ENCODE measurements at regions not wholly inside any gene's neighbourhood (a gene's known extent, or its start where the extent isn't known, plus 50 kb on each side); places are given as distances from the start of the nearest gene placed in this dataset.

DNA sequence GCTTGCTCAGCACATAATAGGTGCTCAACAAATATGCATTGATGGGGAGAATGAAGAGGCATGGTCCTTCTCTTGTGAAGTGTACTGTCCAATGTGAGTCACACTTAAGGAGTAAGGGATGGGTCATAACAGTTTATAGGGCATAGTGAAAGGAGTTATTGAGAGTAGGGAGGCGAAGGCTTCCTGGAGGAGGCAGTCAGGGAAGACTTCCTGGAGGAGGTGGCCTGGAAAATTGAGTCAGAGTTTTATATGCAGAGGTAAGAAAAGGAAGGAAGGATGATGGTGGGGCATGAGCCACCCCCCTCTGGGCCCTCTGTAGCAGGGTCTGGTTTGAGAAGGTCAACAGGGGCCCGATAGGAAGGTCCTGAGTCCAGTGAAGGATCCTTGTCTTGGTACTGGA lies 57.0 kb upstream of the ZNF536 start:
- POLR2A ChIA-PET = no interaction called here
- DNase-seq (ENCODE audit: extremely low spot score) = no peak
- CTCF ChIA-PET = interaction anchor here (2.6 kb wide), 1 partner anchor 10 kb away, joined by 6 read pairs; no protein-coding TSS in a partner anchor
- TF ChIP-seq, protein P1, sequence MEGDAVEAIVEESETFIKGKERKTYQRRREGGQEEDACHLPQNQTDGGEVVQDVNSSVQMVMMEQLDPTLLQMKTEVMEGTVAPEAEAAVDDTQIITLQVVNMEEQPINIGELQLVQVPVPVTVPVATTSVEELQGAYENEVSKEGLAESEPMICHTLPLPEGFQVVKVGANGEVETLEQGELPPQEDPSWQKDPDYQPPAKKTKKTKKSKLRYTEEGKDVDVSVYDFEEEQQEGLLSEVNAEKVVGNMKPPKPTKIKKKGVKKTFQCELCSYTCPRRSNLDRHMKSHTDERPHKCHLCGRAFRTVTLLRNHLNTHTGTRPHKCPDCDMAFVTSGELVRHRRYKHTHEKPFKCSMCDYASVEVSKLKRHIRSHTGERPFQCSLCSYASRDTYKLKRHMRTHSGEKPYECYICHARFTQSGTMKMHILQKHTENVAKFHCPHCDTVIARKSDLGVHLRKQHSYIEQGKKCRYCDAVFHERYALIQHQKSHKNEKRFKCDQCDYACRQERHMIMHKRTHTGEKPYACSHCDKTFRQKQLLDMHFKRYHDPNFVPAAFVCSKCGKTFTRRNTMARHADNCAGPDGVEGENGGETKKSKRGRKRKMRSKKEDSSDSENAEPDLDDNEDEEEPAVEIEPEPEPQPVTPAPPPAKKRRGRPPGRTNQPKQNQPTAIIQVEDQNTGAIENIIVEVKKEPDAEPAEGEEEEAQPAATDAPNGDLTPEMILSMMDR (IDR thresholded peaks at IDR 0.05; ENCODE audit: control extremely low read depth, extremely low read depth, low read depth, missing control alignments) = no peak

DNA sequence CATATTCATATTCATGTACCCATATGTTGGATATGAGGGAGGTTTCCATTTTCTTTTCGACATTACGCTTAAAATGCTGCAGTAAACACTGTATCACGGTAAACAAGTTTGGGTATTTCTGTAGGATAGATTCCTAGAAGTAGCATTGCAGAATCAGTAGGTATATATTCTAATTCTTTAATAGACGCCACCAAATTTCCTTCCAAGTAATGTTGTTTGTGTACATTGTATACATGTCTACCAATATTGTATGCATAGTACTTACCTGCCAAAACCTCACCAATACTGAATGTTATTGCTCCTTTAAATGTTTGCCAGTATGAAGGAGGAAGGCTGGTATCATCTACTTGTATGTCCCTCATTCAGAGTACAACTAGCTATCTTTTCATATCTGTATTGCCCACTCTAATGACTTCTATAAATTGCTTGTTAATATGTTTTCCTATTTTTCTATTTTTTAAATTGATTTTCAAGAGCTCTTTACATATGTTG lies 56.1 kb upstream of the ZNF536 start:
- DNase-seq (ENCODE audit: extremely low spot score) = no peak
- CTCF ChIA-PET = interaction anchor here (1.4 kb wide), 1 partner anchor 556 kb away, joined by 3 read pairs; no protein-coding TSS in a partner anchor
- TF ChIP-seq, protein P1 (IDR thresholded peaks at IDR 0.05; ENCODE audit: control extremely low read depth, extremely low read depth, low read depth, missing control alignments) = no peak
- POLR2A ChIA-PET = no interaction called here

DNA sequence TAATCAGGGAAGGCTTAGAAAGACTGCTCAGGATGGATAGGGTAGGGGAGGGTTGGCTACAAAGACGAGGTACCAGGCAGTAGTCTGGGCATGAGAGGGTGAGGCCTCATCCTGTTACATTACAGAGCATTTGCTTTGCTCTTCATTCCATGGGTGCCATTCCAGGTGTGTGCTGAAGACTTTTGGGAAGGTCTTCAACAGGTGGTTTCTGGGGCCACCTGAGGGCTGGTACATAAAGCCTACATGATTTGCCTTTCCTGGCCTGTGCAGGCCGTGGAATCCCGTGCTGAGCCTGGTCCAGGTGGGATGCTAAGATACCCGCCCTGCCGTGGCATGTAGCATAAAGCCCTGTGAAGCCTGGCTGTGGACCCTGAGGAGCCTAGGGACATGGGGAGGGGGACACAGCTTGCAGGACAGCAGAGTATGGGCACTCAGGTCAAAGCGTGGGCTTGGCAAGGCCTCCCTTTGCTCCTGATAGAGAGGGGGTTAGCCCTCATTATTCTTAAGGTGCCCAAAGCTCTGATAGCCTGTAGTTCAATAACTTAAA lies 55.6 kb upstream of the ZNF536 start:
- no peak for DNase-seq (ENCODE audit: extremely low spot score)
- ChIA-PET CTCF (interaction anchor here (1.4 kb wide), 1 partner anchor 557 kb away, joined by 3 read pairs; no protein-coding TSS in a partner anchor), POLR2A (no interaction called here)
- TF ChIP-seq, protein P1 (IDR thresholded peaks at IDR 0.05; ENCODE audit: control extremely low read depth, extremely low read depth, low read depth, missing control alignments) = no peak

DNA sequence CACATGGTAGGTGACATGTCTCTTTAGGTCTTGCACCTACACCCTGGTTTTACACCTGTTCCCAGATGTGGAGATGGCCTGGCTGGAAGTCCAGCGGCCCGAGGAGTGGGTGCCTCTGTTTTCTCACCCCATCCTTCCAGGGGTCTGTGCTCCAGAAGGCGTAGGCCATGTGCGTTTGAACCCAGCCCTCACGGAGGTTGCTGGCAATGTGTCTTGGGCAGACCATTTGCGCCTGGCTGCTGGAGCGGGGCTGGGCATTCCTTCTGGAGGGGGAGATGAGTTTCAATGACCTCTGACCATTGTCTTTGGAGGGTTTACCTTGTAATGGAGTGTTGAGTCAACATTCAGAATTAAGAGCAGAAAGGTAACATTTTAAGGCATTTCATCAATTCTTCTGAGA lies 54.8 kb upstream of the ZNF536 start:
- POLR2A ChIA-PET = no interaction called here
- TF ChIP-seq, protein P1 (IDR thresholded peaks at IDR 0.05; ENCODE audit: control extremely low read depth, extremely low read depth, low read depth, missing control alignments) = no peak
- no peak for DNase-seq (ENCODE audit: extremely low spot score)
- CTCF ChIA-PET = no interaction called here

DNA sequence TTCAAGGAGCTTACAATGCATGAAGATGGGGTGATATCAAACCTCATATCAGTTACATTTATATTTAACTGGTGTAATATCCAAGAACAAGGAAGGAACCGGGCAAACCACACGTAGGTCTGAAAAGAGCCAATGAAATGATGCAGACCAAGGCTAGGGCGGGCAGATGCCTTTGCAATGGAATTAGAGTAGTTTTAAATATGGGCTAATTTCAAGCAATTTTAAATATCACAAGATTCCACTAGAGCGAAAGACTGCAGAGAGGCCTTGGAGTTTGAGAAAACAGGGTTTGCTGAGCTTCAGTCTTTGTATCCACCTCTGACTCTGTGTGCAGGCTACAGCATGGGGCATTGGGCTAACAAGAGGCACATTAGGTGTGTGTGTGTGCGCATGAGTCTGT lies 53.9 kb upstream of the ZNF536 start:
- TF ChIP-seq, protein P1 (IDR thresholded peaks at IDR 0.05; ENCODE audit: control extremely low read depth, extremely low read depth, low read depth, missing control alignments) = no peak
- POLR2A ChIA-PET = no interaction called here
- no peak for DNase-seq (ENCODE audit: extremely low spot score)
- CTCF ChIA-PET = interaction anchor here (0.9 kb wide), 1 partner anchor 533 kb away, joined by 3 read pairs; no protein-coding TSS in a partner anchor

DNA sequence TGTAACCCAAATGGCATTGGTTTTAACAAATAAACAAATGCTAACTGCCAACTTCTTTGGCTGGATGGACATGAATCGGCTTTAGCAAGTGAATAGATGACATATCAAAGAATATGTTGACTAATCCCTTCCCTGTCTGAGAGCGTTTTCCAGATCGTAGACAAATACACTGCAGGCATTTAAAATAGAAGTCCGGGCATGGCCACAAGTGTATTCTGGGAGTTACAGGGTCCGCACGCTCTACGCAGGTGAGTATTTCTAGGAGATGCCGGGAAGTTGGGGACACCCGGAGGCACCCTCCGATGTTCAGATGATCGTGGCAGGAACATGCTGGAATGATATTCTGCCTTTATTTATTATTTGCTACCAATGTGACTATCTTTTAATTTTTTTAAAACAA lies 53.2 kb upstream of the ZNF536 start:
- CTCF ChIA-PET = no interaction called here

More for the DNA sequence above, 53.2 kb upstream of the ZNF536 start:
- TF ChIP-seq, protein P1 (IDR thresholded peaks at IDR 0.05; ENCODE audit: control extremely low read depth, extremely low read depth, low read depth, missing control alignments) = no peak
- POLR2A ChIA-PET = no interaction called here
- no peak for DNase-seq (ENCODE audit: extremely low spot score)

All from GM10248 (cell line).